Activated CD8-positive, alpha-beta T cell treated with anti-CD3 and anti-CD28 coated beads for 36 hours (primary cell): ENCODE measurements at regions not wholly inside any gene's neighbourhood (a gene's known extent, or its start where the extent isn't known, plus 50 kb on each side); places are given as distances from the start of the nearest gene placed in this dataset.

Experiments used
- ATAC-seq: fragments of 200-7000 bp; cut with Tn5 transposase; one replicate; pipeline ENCODE4 v1.10.0; 2021; ENCODE audit warnings: mild to moderate bottlenecking, moderate library complexity
- CTCF ChIA-PET: fragments of 350-600 bp; sonication (Branson Sonifier 250); formaldehyde crosslinking; loops from one replicate; lab custom pipeline; 2021; ENCODE audit warnings: antibody characterized with exemption; lab: Charles Lee
- POLR2A ChIA-PET: fragments of 350-600 bp; sonication (Branson Sonifier 250); formaldehyde crosslinking; loops from one replicate; lab custom pipeline; 2021; ENCODE audit warnings: antibody characterized with exemption; lab: Charles Lee
- DNase-seq: peaks from one replicate; pipeline ENCODE4 v3.0.0-alpha.2; 2020
- H3K27ac Mint-ChIP-seq: one replicate; pipeline ENCODE4 v1.8.0; 2021; ENCODE audit warnings: mild to moderate bottlenecking, mixed read lengths
- H3K27me3 Mint-ChIP-seq: one replicate; pipeline ENCODE4 v1.8.0; 2021; ENCODE audit warnings: mixed read lengths
- H3K36me3 Mint-ChIP-seq: one replicate; pipeline ENCODE4 v1.8.0; 2021; ENCODE audit warnings: low read depth, mixed read lengths
- H3K4me1 Mint-ChIP-seq: one replicate; pipeline ENCODE4 v1.8.0; 2021; ENCODE audit warnings: low read depth, mixed read lengths
- H3K4me3 Mint-ChIP-seq: one replicate; pipeline ENCODE4 v1.8.0; 2021; ENCODE audit warnings: mild to moderate bottlenecking, moderate library complexity, mixed read lengths
- H3K9me3 Mint-ChIP-seq: one replicate; pipeline ENCODE4 v1.8.0; 2021; ENCODE audit warnings: mixed read lengths
- CTCF ChIP-seq: fragments of 200-600 bp; IDR thresholded peaks from one replicate; pipeline ENCODE4 v1.8.0; 2022; ENCODE audit warnings: antibody characterized with exemption, mild to moderate bottlenecking
- intact Hi-C: fragments of 100-400 bp; cut with micrococcal nuclease; formaldehyde crosslinking; loops from one replicate; pipeline ENCODE4 v1.10.0; 2022

GRCh38 chr13:102517959-102518358 lies 78.8 kb upstream of the TPP2 start:
- Mint-ChIP-seq H3K27ac (no peak overlapping the region), H3K27me3 (peaks cover 8% of the 10 kb centered on the region), H3K9me3 (no peaks in the 10 kb centered on the region), H3K4me3 (no peak overlapping the region), H3K4me1 (no peaks in the 10 kb centered on the region), H3K36me3 (no peaks in the 10 kb centered on the region)
- DNase-seq, result no peak
- no peak for ATAC-seq
- POLR2A ChIA-PET, result no interaction called here
- TF ChIP-seq CTCF, result no peak
- CTCF ChIA-PET, result no interaction called here
- intact Hi-C loops, result no loop called here

GRCh38 chr13:102510072-102510471 lies 86.7 kb upstream of the TPP2 start:
- TF ChIP-seq CTCF, result no peak
- H3K36me3 Mint-ChIP-seq, result no peaks in the 10 kb centered on the region
- H3K4me3 Mint-ChIP-seq, result no peak overlapping the region
- H3K27me3 Mint-ChIP-seq, result peaks cover 4% of the 10 kb centered on the region
- no peaks in the 10 kb centered on the region for H3K9me3 Mint-ChIP-seq
- H3K4me1 Mint-ChIP-seq, result no peaks in the 10 kb centered on the region
- ATAC-seq, result no peak
- no peak overlapping the region for H3K27ac Mint-ChIP-seq
- POLR2A ChIA-PET, result no interaction called here
- CTCF ChIA-PET, result no interaction called here
- intact Hi-C loops, result no loop called here
- DNase-seq, result no peak

- no peak overlapping the region for H3K27ac Mint-ChIP-seq
- intact Hi-C loops, result no loop called here
- no peaks in the 10 kb centered on the region for H3K4me1 Mint-ChIP-seq
- no peaks in the 10 kb centered on the region for H3K9me3 Mint-ChIP-seq
- no peaks in the 10 kb centered on the region for H3K36me3 Mint-ChIP-seq
- POLR2A ChIA-PET, result no interaction called here
- peaks cover 4% of the 10 kb centered on the region for H3K27me3 Mint-ChIP-seq
- no peak for TF ChIP-seq CTCF
- DNase-seq (no peak), ATAC-seq (no peak)
- CTCF ChIA-PET, result no interaction called here
- H3K4me3 Mint-ChIP-seq, result no peak overlapping the region
These were observed 88.4 kb upstream of the TPP2 start for GRCh38 chr13:102508411-102508810.

- ChIA-PET POLR2A (no interaction called here), CTCF (no interaction called here)
- no peaks in the 10 kb centered on the region for H3K36me3 Mint-ChIP-seq
- ATAC-seq (no peak), DNase-seq (no peak)
- intact Hi-C loops, result no loop called here
- no peak for TF ChIP-seq CTCF
- H3K4me1 Mint-ChIP-seq, result no peaks in the 10 kb centered on the region
- no peak overlapping the region for H3K27ac Mint-ChIP-seq
- H3K4me3 Mint-ChIP-seq, result no peak overlapping the region
- H3K9me3 Mint-ChIP-seq, result no peaks in the 10 kb centered on the region
- peaks cover 1% of the 10 kb centered on the region for H3K27me3 Mint-ChIP-seq
These were observed 92.8 kb upstream of the TPP2 start for GRCh38 chr13:102504002-102504401.

GRCh38 chr13:102495663-102496062 lies 93.8 kb upstream of the FGF14 start:
- no peak for TF ChIP-seq CTCF
- Mint-ChIP-seq H3K4me3 (no peak overlapping the region), H3K27ac (no peak overlapping the region), H3K4me1 (no peaks in the 10 kb centered on the region), H3K9me3 (no peaks in the 10 kb centered on the region), H3K27me3 (peaks cover 16% of the 10 kb centered on the region), H3K36me3 (no peaks in the 10 kb centered on the region)
- CTCF ChIA-PET, result no interaction called here
- no peak for ATAC-seq
- DNase-seq, result no peak
- POLR2A ChIA-PET, result no interaction called here
- intact Hi-C loops, result no loop called here
